ENCODE measurements at regions not wholly inside any gene's neighbourhood (a gene's known extent, or its start where the extent isn't known, plus 50 kb on each side); places are given as distances from the start of the nearest gene placed in this dataset.

- TF ChIP-seq RXRA (IDR thresholded peaks at IDR 0.05; ENCODE audit: insufficient read depth, low read depth, low read length) (no peak), MAFK (IDR thresholded peaks at IDR 0.05; ENCODE audit: low read depth, low read length) (no peak)
These were observed 252.0 kb upstream of the PROK2 start for GRCh38 chr3:72036899-72037298.

Data from H1 (cell line).